ENCODE measurements at regions not wholly inside any gene's neighbourhood (a gene's known extent, or its start where the extent isn't known, plus 50 kb on each side); places are given as distances from the start of the nearest gene placed in this dataset.

GRCh38 chr14:45678163-45678562, 425.2 kb upstream of the MIS18BP1 start:
- TF ChIP-seq POLR2AphosphoS5 (IDR thresholded peaks at IDR 0.05; ENCODE audit: low read depth) = no peak
- TF ChIP-seq REST (IDR thresholded peaks at IDR 0.05; ENCODE audit: insufficient replicate concordance, low read depth) = no peak

Data from HL-60 (cell line).